A673 (cell line): ENCODE measurements at regions not wholly inside any gene's neighbourhood (a gene's known extent, or its start where the extent isn't known, plus 50 kb on each side); places are given as distances from the start of the nearest gene placed in this dataset.
A peak's percentile ranks its signal among the peaks of the same experiment; 100 is the strongest.

Experiments
- BruUV-seq: library from RNA; stranded (reverse); fragments of 400-500 nt; replicated peaks from 2 replicates; lab custom pipeline; 2021; lab: Mats Ljungman, UMichigan
- CTCF ChIA-PET: fragments of 300-600 bp; sonication (Branson Sonifier 250); formaldehyde crosslinking; loops from one replicate; lab custom pipeline; 2022; ENCODE audit warnings: antibody characterized with exemption; lab: Charles Lee
- POLR2A ChIA-PET: fragments of 300-600 bp; sonication (Branson Sonifier 250); formaldehyde crosslinking; loops from one replicate; lab custom pipeline; 2022; ENCODE audit warnings: antibody characterized with exemption; ENCODE audit not compliant: low non-redundant PET; lab: Charles Lee
- DNase-seq: peaks from one replicate; pipeline ENCODE4 v3.0.0-alpha.2; 2015; ENCODE audit warnings: low spot score
- H3K27ac ChIP-seq: fragments of 200-600 bp; sonication (generic); 2 replicates; pipeline ENCODE4 v1.5.1; 2016; ENCODE audit warnings: mixed run types, low read depth, mild to moderate bottlenecking, mixed read lengths, antibody characterized with exemption, low read length; ENCODE audit not compliant: poor library complexity, severe bottlenecking
- H3K27me3 ChIP-seq: fragments of 200-600 bp; sonication (generic); replicated peaks from 2 replicates; pipeline ENCODE4 v1.6.1; 2017; ENCODE audit warnings: mixed run types, low read depth, mild to moderate bottlenecking, mixed read lengths, antibody characterized with exemption, low read length; ENCODE audit not compliant: insufficient read depth, poor library complexity
- H3K36me3 ChIP-seq: fragments of 200-600 bp; sonication (generic); 2 replicates; pipeline ENCODE4 v1.6.1; 2016; ENCODE audit warnings: mixed run types, mild to moderate bottlenecking, mixed read lengths, antibody characterized with exemption, low read length; ENCODE audit not compliant: insufficient read depth, poor library complexity, severe bottlenecking
- H3K4me1 ChIP-seq: fragments of 200-600 bp; sonication (generic); 2 replicates; pipeline ENCODE4 v1.6.1; 2017; ENCODE audit warnings: mixed run types, mild to moderate bottlenecking, mixed read lengths, antibody characterized with exemption, low read length; ENCODE audit not compliant: insufficient read depth, poor library complexity, severe bottlenecking
- H3K4me3 ChIP-seq: fragments of 200-600 bp; sonication (generic); 2 replicates; pipeline ENCODE4 v1.5.1; 2016; ENCODE audit warnings: low read depth, mixed run types, mild to moderate bottlenecking, mixed read lengths, low read length; ENCODE audit not compliant: poor library complexity, severe bottlenecking
- H3K9me3 ChIP-seq: fragments of 200-600 bp; sonication (generic); 2 replicates; pipeline ENCODE4 v1.6.1; 2016; ENCODE audit warnings: mixed run types, low read depth, mild to moderate bottlenecking, mixed read lengths, antibody characterized with exemption, low read length; ENCODE audit not compliant: poor library complexity, severe bottlenecking
- CTCF ChIP-seq: fragments of 300-800, 200-600 bp; sonication (generic); conservative IDR thresholded peaks from 2 replicates; pipeline ENCODE4 v1.5.1; 2017; ENCODE audit warnings: low read depth, mild to moderate bottlenecking, antibody characterized with exemption, low read length, moderate library complexity, mixed read lengths
- EZH2 ChIP-seq: fragments of 200-600 bp; sonication (generic); IDR thresholded peaks from 2 replicates; pipeline ENCODE4 v1.6.1; 2017; ENCODE audit warnings: borderline replicate concordance, low read depth, mild to moderate bottlenecking, mixed read lengths, antibody characterized with exemption, low read length; ENCODE audit not compliant: poor library complexity, severe bottlenecking
- intact Hi-C: fragments of 100-400 bp; cut with micrococcal nuclease; formaldehyde crosslinking; loops from one replicate; pipeline ENCODE4 v1.10.0; 2022; ENCODE audit not compliant: unreplicated experiment

GRCh38 chr9:1457460-1457859 is 407.3 kb downstream of the DMRT2 start:
- Histone ChIP-seq H3K4me1 (no peaks in the 10 kb centered on the region), H3K9me3 (no peaks in the 10 kb centered on the region), H3K4me3 (no peak overlapping the region), H3K36me3 (no peaks in the 10 kb centered on the region), H3K27ac (no peak overlapping the region), H3K27me3 (no peaks in the 10 kb centered on the region)
- POLR2A ChIA-PET = no interaction called here
- TF ChIP-seq EZH2 = no peak
- TF ChIP-seq CTCF = no peak
- CTCF ChIA-PET = no interaction called here
- no TSS peak for BruUV-seq
- intact Hi-C loops = no loop called here
- DNase-seq = no peak

DNA sequence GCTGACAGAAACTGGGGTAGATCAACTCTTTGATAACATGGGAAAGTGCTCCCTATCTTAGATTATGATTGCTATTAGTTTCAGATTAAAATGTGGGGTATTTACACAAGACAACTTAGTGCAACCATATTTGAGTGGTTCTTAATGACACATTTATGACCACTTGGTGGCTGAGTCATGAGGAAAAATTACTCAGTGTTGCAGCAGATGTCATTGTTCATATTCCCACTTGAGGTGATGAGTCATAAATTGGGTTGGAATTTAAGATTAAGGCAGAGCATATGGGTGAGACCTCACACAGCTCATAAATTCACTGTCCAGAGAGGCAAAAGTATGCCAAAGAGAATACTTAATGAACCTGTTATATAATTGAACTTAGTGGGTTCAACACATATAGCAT is 408.3 kb downstream of the DMRT2 start:
- Histone ChIP-seq H3K27ac (no peak overlapping the region), H3K36me3 (no peaks in the 10 kb centered on the region), H3K4me3 (no peak overlapping the region), H3K4me1 (no peaks in the 10 kb centered on the region), H3K27me3 (no peaks in the 10 kb centered on the region), H3K9me3 (no peaks in the 10 kb centered on the region)
- TF ChIP-seq EZH2 (no peak), CTCF (no peak)
- ChIA-PET CTCF (interaction anchor here (0.6 kb wide), 1 partner anchor 154 kb away, joined by 6 read pairs; no protein-coding TSS in a partner anchor), POLR2A (no interaction called here)
- no TSS peak for BruUV-seq
- intact Hi-C loops = no loop called here
- peak; percentile 71 for DNase-seq

DNA sequence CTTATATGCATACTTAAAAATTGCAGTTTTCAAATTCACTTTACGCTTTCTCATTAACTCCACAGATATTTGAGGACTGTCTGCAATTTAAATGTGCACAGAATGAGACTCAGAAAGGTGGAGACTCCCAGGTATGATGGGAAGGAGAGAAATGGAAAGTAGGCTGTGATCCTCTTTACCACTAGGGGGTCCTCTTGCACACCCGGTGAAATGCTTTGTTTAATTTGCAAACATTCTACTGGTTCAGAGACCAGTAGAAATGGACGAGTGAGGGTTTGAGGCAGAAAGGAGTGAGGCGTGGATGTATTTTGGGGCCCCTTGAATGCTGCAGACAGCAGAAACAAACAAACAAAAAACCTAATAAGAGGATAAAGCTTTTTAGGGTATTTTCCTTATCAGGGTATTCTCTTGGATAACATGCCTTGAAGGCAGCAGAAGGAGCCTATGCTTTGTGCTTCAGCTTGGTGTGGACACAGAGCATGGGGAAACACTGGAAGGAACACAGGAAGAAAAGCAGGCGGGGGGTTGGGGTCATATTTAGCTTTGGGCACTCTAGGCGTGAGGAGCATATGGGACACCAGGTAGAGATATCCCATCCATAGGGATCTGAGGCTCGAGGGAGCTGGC is 410.1 kb downstream of the DMRT2 start:
- no TSS peak for BruUV-seq
- intact Hi-C loops = no loop called here
- peak; percentile 78 for TF ChIP-seq CTCF
- no peak for TF ChIP-seq EZH2

More for the DNA sequence above, 410.1 kb downstream of the DMRT2 start:
- H3K4me3 ChIP-seq = no peak overlapping the region
- no peak overlapping the region for H3K27ac ChIP-seq
- no peaks in the 10 kb centered on the region for H3K36me3 ChIP-seq
- H3K4me1 ChIP-seq = no peaks in the 10 kb centered on the region
- H3K9me3 ChIP-seq = no peaks in the 10 kb centered on the region
- peak; percentile 32 for DNase-seq
- POLR2A ChIA-PET = no interaction called here
- H3K27me3 ChIP-seq = no peaks in the 10 kb centered on the region
- CTCF ChIA-PET = no interaction called here
